K562 (cell line): ENCODE measurements at regions not wholly inside any gene's neighbourhood (a gene's known extent, or its start where the extent isn't known, plus 50 kb on each side); places are given as distances from the start of the nearest gene placed in this dataset.

Experiments
- ATAC-seq: fragments of 200-7000 bp; cut with Tn5 transposase; 3 replicates; pipeline ENCODE4 v1.9.1; 2020; ENCODE audit warnings: moderate library complexity
- BruUV-seq: library from RNA; stranded (reverse); fragments of 400-500 nt; replicated peaks from 2 replicates; lab custom pipeline; 2021; lab: Mats Ljungman, UMichigan
- CTCF ChIA-PET: fragments of 300-600 bp; formaldehyde crosslinking; extraction: SDS; loops from one replicate; lab custom pipeline; 2021; ENCODE audit warnings: low intra/inter-chr PET ratio; lab: Yijun Ruan, JAX
- POLR2A ChIA-PET: fragments of 300-600, 350-650 bp; sonication (Branson Sonifier 250); formaldehyde crosslinking; extraction: SDS; loops from one replicate; lab custom pipeline; 2021; ENCODE audit warnings: antibody characterized with exemption, inconsistent platforms; lab: Yijun Ruan, JAX
- DNase-seq, 4 experiments: peaks; one replicate each; pipeline versions ENCODE4 v3.0.0 to v3.0.0-alpha.2; 2011 to 2018; ENCODE audit warnings: low spot score in 3 of 4, mixed read lengths in 3 of 4; ENCODE audit errors: extremely low read depth in 1 of 4
- FAIRE-seq: peaks from 2 replicates; lab custom pipeline; 2011; peaks lifted over from hg19 to GRCh38; lab: Jason Lieb, UNC
- H2AFZ ChIP-seq: 2 replicates; pipeline ENCODE4 v1.6.0; 2011; ENCODE audit warnings: low read depth, low read length, control low read depth, inconsistent platforms
- H3K27ac ChIP-seq: fragments of 200-600 bp; 3 replicates; pipeline ENCODE4 v1.8.0; 2011; ENCODE audit warnings: low read depth, mild to moderate bottlenecking, control low read depth, inconsistent platforms, low read length, moderate library complexity, mixed read lengths; ENCODE audit errors: extremely low read depth
- H3K27me3 ChIP-seq, 2 experiments: fragments of 300-600 bp in 1 of 2; 2 replicates in 1 of 2; 3 replicates in 1 of 2; pipeline versions ENCODE4 v1.6.0 to v1.8.0; 2011; ENCODE audit warnings: inconsistent platforms in 2 of 2, low read length in 2 of 2, mild to moderate bottlenecking in 1 of 2, mixed read lengths in 1 of 2, moderate library complexity in 1 of 2; ENCODE audit not compliant: control insufficient read depth in 2 of 2, insufficient read depth in 2 of 2
- H3K36me3 ChIP-seq: fragments of 300-600 bp; 3 replicates; pipeline ENCODE4 v1.8.0; 2011; ENCODE audit warnings: mild to moderate bottlenecking, low read length, inconsistent platforms; ENCODE audit not compliant: control insufficient read depth, insufficient read depth
- H3K4me1 ChIP-seq, 2 experiments: fragments of 200-600 bp in 1 of 2; replicated peaks in 1 of 2; 2 replicates in 1 of 2; 3 replicates in 1 of 2; pipeline versions ENCODE4 v1.5.1 to v1.8.0; 2011; ENCODE audit warnings: inconsistent platforms in 2 of 2, low read length in 2 of 2, mild to moderate bottlenecking in 1 of 2, mixed read lengths in 1 of 2, moderate library complexity in 1 of 2; ENCODE audit not compliant: control insufficient read depth in 2 of 2, insufficient read depth in 2 of 2
- H3K4me2 ChIP-seq: 2 replicates; pipeline ENCODE4 v1.6.1; 2011; ENCODE audit warnings: low read length, control low read depth, inconsistent platforms, mixed read lengths; ENCODE audit not compliant: insufficient read depth
- H3K4me3 ChIP-seq: fragments of 200-600 bp; sonication (generic), shearing (Covaris generic); 2 replicates; pipeline ENCODE4 v1.5.1; 2016; ENCODE audit warnings: control low read depth, inconsistent platforms
- H3K79me2 ChIP-seq: fragments of 200-600 bp; 3 replicates; pipeline ENCODE4 v1.8.0; 2011; ENCODE audit warnings: low read length, inconsistent platforms; ENCODE audit not compliant: control insufficient read depth, insufficient read depth
- H3K9ac ChIP-seq, 2 experiments: 2 replicates each; pipeline versions ENCODE4 v1.6.0 to v1.6.1; 2011; ENCODE audit warnings: low read depth in 2 of 2, low read length in 2 of 2, control low read depth in 1 of 2, inconsistent platforms in 1 of 2, mild to moderate bottlenecking in 1 of 2, mixed read lengths in 1 of 2; ENCODE audit not compliant: insufficient read depth in 1 of 2
- H3K9me1 ChIP-seq: one replicate; pipeline ENCODE4 v1.6.0; 2011; ENCODE audit warnings: inconsistent platforms, mild to moderate bottlenecking, low read length, moderate library complexity; ENCODE audit not compliant: control insufficient read depth, insufficient read depth
- H3K9me3 ChIP-seq: replicated peaks from 2 replicates; pipeline ENCODE4 v1.5.1; 2011; ENCODE audit warnings: low read depth, low read length, inconsistent platforms; ENCODE audit not compliant: control insufficient read depth, insufficient read depth
- H4K20me1 ChIP-seq: replicated peaks from 2 replicates; pipeline ENCODE4 v1.6.1; 2011; ENCODE audit warnings: low read length, inconsistent platforms, mixed read lengths; ENCODE audit not compliant: control insufficient read depth, insufficient read depth
- ATF7 ChIP-seq: fragments of 450-650 bp; IDR thresholded peaks from 2 replicates; pipeline ENCODE4 v1.7.1; 2014; ENCODE audit warnings: mild to moderate bottlenecking, moderate library complexity
- BMI1 ChIP-seq: fragments of 150-350 bp; IDR thresholded peaks from 2 replicates; pipeline ENCODE4 v1.6.1; 2014; ENCODE audit warnings: low read length
- PHF20 ChIP-seq: fragments of 450-650 bp; IDR thresholded peaks from 2 replicates; pipeline ENCODE4 v1.6.1; 2018; ENCODE audit not compliant: partially characterized antibody
- RAD21 ChIP-seq, 2 experiments: fragments of 250-450 bp in 1 of 2; fragments of 450-650 bp in 1 of 2; sonication (Bioruptor Pico) in 1 of 2; formaldehyde crosslinking in 1 of 2; IDR thresholded peaks in 1 of 2; conservative IDR thresholded peaks in 1 of 2; 2 replicates each; pipeline versions ENCODE4 v1.4.0 to v1.8.0; 2020 to 2022; ENCODE audit warnings: mild to moderate bottlenecking in 2 of 2, moderate library complexity in 1 of 2
- RCOR1 ChIP-seq, 2 experiments: IDR thresholded peaks; 2 replicates each; pipeline ENCODE4 v1.6.1; 2012; ENCODE audit warnings: low read depth in 2 of 2, low read length in 2 of 2, borderline replicate concordance in 1 of 2, improper control_type of control experiment in 1 of 2
- ZNF57 ChIP-seq: fragments of 450-650 bp; formaldehyde crosslinking; IDR thresholded peaks from 2 replicates; pipeline ENCODE4 v1.4.0; 2020; ENCODE audit warnings: mild to moderate bottlenecking, moderate library complexity
- ZNF778 ChIP-seq: fragments of 450-650 bp; formaldehyde crosslinking; IDR thresholded peaks from 2 replicates; pipeline ENCODE4 v1.4.0; 2020; ENCODE audit warnings: mild to moderate bottlenecking, moderate library complexity
- WGBS: fragments of 100-300 bp; shearing (Covaris generic); methylation state at CpG from one replicate; pipeline ENCODE4 v1.1.6; 2016; ENCODE audit warnings: low coverage, mixed read lengths; ENCODE audit not compliant: insufficient coverage; ENCODE audit errors: missing lambda C conversion rate; 5-methylcytosine and 5-hydroxymethylcytosine counted together
- in situ Hi-C: fragments of 300-500 bp; cut with MboI; formaldehyde crosslinking; loops from 4 replicates; pipeline ENCODE4 v1.15.0; 2018; ENCODE audit warnings: inconsistent platforms, mixed read lengths
- intact Hi-C: fragments of 100-400 bp; cut with micrococcal nuclease; formaldehyde crosslinking; loops from 2 replicates; pipeline ENCODE4 v1.14.2; 2022
- TF ChIP-seq, protein P1 (sequence below), 3 experiments: IDR thresholded peaks in 2 of 3; conservative IDR thresholded peaks in 1 of 3; 2 replicates each; pipeline ENCODE4 v1.5.1; 2011 to 2012; ENCODE audit warnings: low read length in 3 of 3, mild to moderate bottlenecking in 3 of 3, control low read depth in 2 of 3, improper control_type of control experiment in 1 of 3, inconsistent platforms in 1 of 3, low read depth in 1 of 3, mixed read lengths in 1 of 3, moderate library complexity in 1 of 3; ENCODE audit not compliant: insufficient read depth in 2 of 3
- TF ChIP-seq, protein P2 (sequence below), 2 experiments: fragments of 250-450 bp in 1 of 2; fragments of 450-650 bp in 1 of 2; sonication (Bioruptor Pico) in 1 of 2; IDR thresholded peaks; 2 replicates each; pipeline versions ENCODE4 v1.6.1 to v1.8.0; 2016 to 2021; ENCODE audit warnings: mild to moderate bottlenecking in 2 of 2, moderate library complexity in 2 of 2, missing compliant biosample characterization in 1 of 2, missing genetic modification characterization in 1 of 2

DNA sequence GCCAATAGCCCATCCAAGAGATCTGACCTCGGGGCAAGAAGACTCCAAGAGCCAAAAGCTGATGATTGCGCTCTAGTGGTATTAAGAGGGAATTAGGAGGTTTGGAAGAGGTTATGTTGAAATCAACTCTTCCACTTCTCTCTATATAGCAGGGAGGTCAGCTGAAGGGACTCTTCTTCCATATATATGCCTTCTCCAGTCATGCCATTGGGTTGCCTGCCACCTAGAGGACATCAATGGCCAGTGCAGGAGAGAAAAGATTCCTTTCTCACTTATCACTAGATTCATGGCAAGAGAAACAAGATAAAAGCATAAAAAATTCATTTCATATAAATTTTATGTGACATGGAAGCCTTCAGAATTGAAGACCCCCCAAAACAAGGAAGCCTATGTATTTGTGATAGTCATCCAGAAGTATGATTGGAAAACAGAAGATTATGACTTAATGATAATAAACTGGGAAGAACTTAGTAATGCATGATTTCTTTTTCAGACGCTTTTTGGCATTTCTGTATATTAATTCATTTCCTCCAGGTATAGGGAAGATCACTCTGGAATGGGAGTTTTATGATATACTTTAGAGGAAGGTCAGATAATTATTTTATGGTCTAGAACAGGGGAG, 435.1 kb upstream of the DDI1 start:
- H3K79me2 ChIP-seq: no peaks in the 10 kb centered on the region
- 2% methylated on average over 3 of the region's 3 CpGs for WGBS
- no peaks in the 10 kb centered on the region for H3K4me1 ChIP-seq
- in situ Hi-C loops (no loop called here), intact Hi-C loops (loop anchor here (1.0 to 10.0 kb wide), 3 partner anchors 275 to 869 kb away; no protein-coding TSS in a partner anchor)
- no peak overlapping the region for H3K9ac ChIP-seq
- BruUV-seq: no TSS peak
- POLR2A ChIA-PET: no interaction called here
- ATAC-seq (peak; percentile 60; the same call in 2 of the 3 replicates), FAIRE-seq (no peak), DNase-seq (peak; percentile 25 to 55 (median 41))
- CTCF ChIA-PET: interaction anchor here (0.6 kb wide), 1 partner anchor 273 kb away, joined by 3 read pairs; no protein-coding TSS in a partner anchor
- no peak overlapping the region for H3K4me3 ChIP-seq
- no peaks in the 10 kb centered on the region for H3K36me3 ChIP-seq
- peak; percentile 49 to 60 for TF ChIP-seq RAD21 (CRISPR knock-in tag; conservative IDR thresholded peaks at IDR 0.05 in 1 of 2, IDR thresholded peaks at IDR 0.05 in 1 of 2)
- TF ChIP-seq ZNF778: no peak
- no peak for TF ChIP-seq PHF20
- TF ChIP-seq, protein P1, sequence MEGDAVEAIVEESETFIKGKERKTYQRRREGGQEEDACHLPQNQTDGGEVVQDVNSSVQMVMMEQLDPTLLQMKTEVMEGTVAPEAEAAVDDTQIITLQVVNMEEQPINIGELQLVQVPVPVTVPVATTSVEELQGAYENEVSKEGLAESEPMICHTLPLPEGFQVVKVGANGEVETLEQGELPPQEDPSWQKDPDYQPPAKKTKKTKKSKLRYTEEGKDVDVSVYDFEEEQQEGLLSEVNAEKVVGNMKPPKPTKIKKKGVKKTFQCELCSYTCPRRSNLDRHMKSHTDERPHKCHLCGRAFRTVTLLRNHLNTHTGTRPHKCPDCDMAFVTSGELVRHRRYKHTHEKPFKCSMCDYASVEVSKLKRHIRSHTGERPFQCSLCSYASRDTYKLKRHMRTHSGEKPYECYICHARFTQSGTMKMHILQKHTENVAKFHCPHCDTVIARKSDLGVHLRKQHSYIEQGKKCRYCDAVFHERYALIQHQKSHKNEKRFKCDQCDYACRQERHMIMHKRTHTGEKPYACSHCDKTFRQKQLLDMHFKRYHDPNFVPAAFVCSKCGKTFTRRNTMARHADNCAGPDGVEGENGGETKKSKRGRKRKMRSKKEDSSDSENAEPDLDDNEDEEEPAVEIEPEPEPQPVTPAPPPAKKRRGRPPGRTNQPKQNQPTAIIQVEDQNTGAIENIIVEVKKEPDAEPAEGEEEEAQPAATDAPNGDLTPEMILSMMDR (IDR thresholded peaks at IDR 0.05 in 2 of 3, conservative IDR thresholded peaks at IDR 0.05 in 1 of 3; ENCODE audit: insufficient read depth in 2 of 3, low read depth in 1 of 3, low read length in 3 of 3): peak; percentile 48 to 57 (median 55); a peak in 5 of 6 replicates
- TF ChIP-seq, protein P2, sequence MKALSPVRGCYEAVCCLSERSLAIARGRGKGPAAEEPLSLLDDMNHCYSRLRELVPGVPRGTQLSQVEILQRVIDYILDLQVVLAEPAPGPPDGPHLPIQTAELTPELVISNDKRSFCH (CRISPR knock-in tag; IDR thresholded peaks at IDR 0.05): no peak
- TF ChIP-seq, protein P2 (tag; IDR thresholded peaks at IDR 0.05): no peak
- no peak for TF ChIP-seq ATF7
- no peak for TF ChIP-seq RCOR1 (IDR thresholded peaks at IDR 0.05; ENCODE audit: borderline replicate concordance in 1 of 2, low read depth in 2 of 2, low read length in 2 of 2)
- TF ChIP-seq ZNF57 (CRISPR knock-in tag): no peak
- no peak for TF ChIP-seq BMI1
- no peaks in the 10 kb centered on the region for H3K27me3 ChIP-seq
- H2AFZ ChIP-seq: no peak overlapping the region
- H4K20me1 ChIP-seq: no peaks in the 10 kb centered on the region
- no peak overlapping the region for H3K4me2 ChIP-seq
- no peaks in the 10 kb centered on the region for H3K9me3 ChIP-seq
- H3K9me1 ChIP-seq: no peaks in the 10 kb centered on the region
- H3K27ac ChIP-seq: no peak overlapping the region
